GM23338 (cell line): ENCODE measurements at regions not wholly inside any gene's neighbourhood (a gene's known extent, or its start where the extent isn't known, plus 50 kb on each side); places are given as distances from the start of the nearest gene placed in this dataset.
"Not testable (repeated sequence)": the region's sequence is repeated elsewhere in the genome, so short reads cannot be mapped to it uniquely, and the experiment has no call there.

Experiments
- ATAC-seq: fragments of 200-7000 bp; cut with Tn5 transposase; 3 replicates; pipeline ENCODE4 v1.9.1; 2020
- DNase-seq: peaks from one replicate; pipeline ENCODE4 v3.0.0-alpha.2; 2015; ENCODE audit warnings: low spot score
- H2AFZ ChIP-seq: fragments of 200-600 bp; sonication (generic); 2 replicates; pipeline ENCODE4 v1.8.0; 2016; ENCODE audit warnings: antibody characterized with exemption, mild to moderate bottlenecking, moderate library complexity
- H3F3A ChIP-seq: fragments of 200-600 bp; sonication (generic); replicated peaks from 2 replicates; pipeline ENCODE4 v1.8.0; 2017; ENCODE audit warnings: antibody characterized with exemption, mixed run types, low read depth
- H3K27ac ChIP-seq: fragments of 200-600 bp; sonication (generic); 2 replicates; pipeline ENCODE4 v1.6.1; 2016; ENCODE audit warnings: low read depth
- H3K27me3 ChIP-seq: fragments of 200-600 bp; sonication (generic); 2 replicates; pipeline ENCODE4 v1.8.0; 2016; ENCODE audit warnings: mild to moderate bottlenecking, mixed run types, moderate library complexity; ENCODE audit not compliant: insufficient read depth
- H3K36me3 ChIP-seq: fragments of 200-600 bp; sonication (generic); 2 replicates; pipeline ENCODE4 v1.8.0; 2016; ENCODE audit warnings: mild to moderate bottlenecking; ENCODE audit not compliant: insufficient read depth
- H3K4me1 ChIP-seq: fragments of 200-600 bp; sonication (generic); 2 replicates; pipeline ENCODE4 v1.8.0; 2016; ENCODE audit warnings: mild to moderate bottlenecking, moderate library complexity; ENCODE audit not compliant: insufficient read depth
- H3K4me2 ChIP-seq: fragments of 200-600 bp; sonication (generic); 2 replicates; pipeline ENCODE4 v1.7.1; 2017; ENCODE audit warnings: mixed run types
- H3K4me3 ChIP-seq: fragments of 200-600 bp; sonication (generic); 2 replicates; pipeline ENCODE4 v1.6.1; 2016; ENCODE audit warnings: mixed run types
- H3K79me2 ChIP-seq: fragments of 200-600 bp; sonication (generic); replicated peaks from 2 replicates; pipeline ENCODE4 v1.8.0; 2017; ENCODE audit warnings: mild to moderate bottlenecking; ENCODE audit not compliant: insufficient read depth
- H3K9me2 ChIP-seq: fragments of 200-600 bp; sonication (generic); 2 replicates; pipeline ENCODE4 v1.8.0; 2017; ENCODE audit not compliant: insufficient read depth
- H4K20me1 ChIP-seq: fragments of 200-600 bp; sonication (generic); replicated peaks from 2 replicates; pipeline ENCODE4 v1.8.0; 2017; ENCODE audit warnings: mild to moderate bottlenecking; ENCODE audit not compliant: insufficient read depth
- H3K27ac Mint-ChIP-seq: 2 replicates; pipeline ENCODE4 v1.8.0; 2020; ENCODE audit warnings: inconsistent platforms, mild to moderate bottlenecking, moderate library complexity, mixed read lengths
- H3K27me3 Mint-ChIP-seq: 3 replicates; pipeline ENCODE4 v1.8.0; 2022; ENCODE audit warnings: low read depth, mild to moderate bottlenecking, moderate library complexity, mixed read lengths, inconsistent platforms; ENCODE audit not compliant: insufficient read depth, poor library complexity
- H3K36me3 Mint-ChIP-seq: 3 replicates; pipeline ENCODE4 v1.8.0; 2021; ENCODE audit warnings: low read depth, mild to moderate bottlenecking, inconsistent platforms, moderate library complexity, mixed read lengths
- H3K4me1 Mint-ChIP-seq: 3 replicates; pipeline ENCODE4 v1.8.0; 2020; ENCODE audit warnings: mild to moderate bottlenecking, inconsistent platforms, mixed read lengths
- H3K4me3 Mint-ChIP-seq: 3 replicates; pipeline ENCODE4 v1.8.0; 2021; ENCODE audit warnings: moderate library complexity, mild to moderate bottlenecking, inconsistent platforms, mixed read lengths
- H3K9me3 Mint-ChIP-seq: 3 replicates; pipeline ENCODE4 v1.8.0; 2020; ENCODE audit warnings: moderate library complexity, mild to moderate bottlenecking, inconsistent platforms, mixed read lengths
- ETS1 ChIP-seq: IDR thresholded peaks from 2 replicates; pipeline ENCODE4 v1.6.1; 2016; ENCODE audit warnings: antibody characterized with exemption
- EZH2 ChIP-seq: fragments of 200-600 bp; sonication (generic); IDR thresholded peaks from one replicate; pipeline ENCODE4 v1.8.0; 2017; ENCODE audit warnings: antibody characterized with exemption, mild to moderate bottlenecking, low read depth; ENCODE audit not compliant: unreplicated experiment
- POLR2AphosphoS5 ChIP-seq: IDR thresholded peaks from 2 replicates; pipeline ENCODE4 v1.6.1; 2016; ENCODE audit warnings: antibody characterized with exemption, low read depth
- ZNF462 ChIP-seq: fragments of 250-450 bp; sonication (Bioruptor Pico); IDR thresholded peaks from 2 replicates; pipeline ENCODE4 v1.5.0; 2020; ENCODE audit warnings: mild to moderate bottlenecking, moderate library complexity

GRCh38 chr2:219748671-219749570 is 121.5 kb downstream of the SLC4A3 start (continued):
- TF ChIP-seq ZNF462 (CRISPR knock-in tag): no peak

GRCh38 chr2:219751121-219751520 is 123.7 kb downstream of the SLC4A3 start:
- not testable (repeated sequence) for H3K4me3 ChIP-seq, H3F3A ChIP-seq, H3K4me3 Mint-ChIP-seq, H3K27ac ChIP-seq, H3K27me3 Mint-ChIP-seq, H4K20me1 ChIP-seq, ATAC-seq, H2AFZ ChIP-seq, H3K4me1 Mint-ChIP-seq, H3K27me3 ChIP-seq, DNase-seq, H3K4me1 ChIP-seq, H3K4me2 ChIP-seq, H3K9me2 ChIP-seq, H3K27ac Mint-ChIP-seq, H3K36me3 ChIP-seq, H3K79me2 ChIP-seq
- Mint-ChIP-seq H3K36me3 (peaks cover 19% of the 10 kb centered on the region), H3K9me3 (peaks cover 42% of the 10 kb centered on the region)

GRCh38 chr2:219752726-219753125 is 125.3 kb downstream of the SLC4A3 start:
- no peak overlapping the region for H3K27ac Mint-ChIP-seq
- peaks cover 4% of the 10 kb centered on the region for H3K27me3 Mint-ChIP-seq
- Histone ChIP-seq H3K27me3 (no peaks in the 10 kb centered on the region), H3K79me2 (no peaks in the 10 kb centered on the region), H3K9me2 (peaks cover 3% of the 10 kb centered on the region), H2AFZ (no peak overlapping the region), H3K4me1 (no peaks in the 10 kb centered on the region), H3K27ac (no peak overlapping the region), H3F3A (no peaks in the 10 kb centered on the region), H4K20me1 (no peaks in the 10 kb centered on the region), H3K4me2 (no peak overlapping the region), H3K4me3 (no peak overlapping the region), H3K36me3 (0 out of 2 replicates have a peak, but pooled peaks cover 9% of the 10 kb centered on the region)
- H3K4me1 Mint-ChIP-seq: no peaks in the 10 kb centered on the region
- H3K4me3 Mint-ChIP-seq: no peak overlapping the region
- ATAC-seq: no peak
- peaks cover 42% of the 10 kb centered on the region for H3K9me3 Mint-ChIP-seq
- H3K36me3 Mint-ChIP-seq: peaks cover 19% of the 10 kb centered on the region
- no peak for DNase-seq
- no peak for TF ChIP-seq POLR2AphosphoS5
- TF ChIP-seq ETS1: no peak
- TF ChIP-seq EZH2: no peak
